Activated gamma-delta T cell (primary cell): ENCODE measurements at regions not wholly inside any gene's neighbourhood (a gene's known extent, or its start where the extent isn't known, plus 50 kb on each side); places are given as distances from the start of the nearest gene placed in this dataset.

Experiments used
- DNase-seq: peaks from one replicate; lab custom pipeline; 2025; lab: John Stamatoyannopoulos, UW

DNA sequence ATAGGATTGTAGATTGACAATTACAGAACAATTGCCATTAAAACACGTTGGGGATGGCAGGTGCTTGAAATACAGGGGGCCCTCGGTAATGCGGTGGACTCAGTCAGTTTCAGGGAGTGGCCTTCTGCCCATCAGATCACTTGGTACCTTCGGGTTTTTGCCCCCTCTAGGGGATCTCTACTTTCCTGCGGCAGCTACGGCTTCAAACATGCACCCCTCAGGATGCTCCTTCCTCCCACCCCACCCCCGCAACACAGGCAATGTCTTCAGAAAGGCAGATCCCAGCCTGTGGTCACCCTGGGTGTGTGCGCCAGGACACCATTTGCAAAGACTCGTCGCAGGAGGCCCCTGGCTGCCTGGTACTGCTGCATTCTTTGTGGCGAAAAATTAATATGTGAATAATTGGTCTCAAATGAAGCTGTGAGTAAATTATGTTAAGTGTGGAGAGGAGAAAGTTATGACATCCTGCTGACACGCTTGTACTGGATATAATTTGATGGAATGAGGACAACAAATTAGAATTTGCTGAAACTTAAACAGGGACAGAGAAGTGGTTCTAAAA is 431.0 kb upstream of the MKI67 start:
- DNase-seq: no peak

DNA sequence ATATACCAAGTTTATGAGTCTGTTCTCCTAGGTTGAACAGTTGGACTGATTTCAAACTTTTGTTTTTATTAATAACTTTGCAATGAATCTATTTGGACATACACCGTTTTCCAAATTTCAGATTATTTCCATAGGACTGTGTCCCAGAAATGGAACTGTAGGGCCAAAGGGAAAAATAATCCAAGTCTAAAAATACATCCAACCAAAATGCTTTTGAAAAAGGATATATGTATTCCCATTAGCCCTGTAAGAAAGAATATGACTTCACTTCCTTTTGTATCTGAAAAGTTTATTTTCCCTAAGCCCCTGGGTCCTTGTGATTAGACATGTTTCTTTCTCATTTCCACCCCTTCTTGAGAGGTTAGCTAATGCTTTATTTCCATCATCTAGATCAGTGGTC is 434.2 kb upstream of the MKI67 start:
- no peak for DNase-seq

DNA sequence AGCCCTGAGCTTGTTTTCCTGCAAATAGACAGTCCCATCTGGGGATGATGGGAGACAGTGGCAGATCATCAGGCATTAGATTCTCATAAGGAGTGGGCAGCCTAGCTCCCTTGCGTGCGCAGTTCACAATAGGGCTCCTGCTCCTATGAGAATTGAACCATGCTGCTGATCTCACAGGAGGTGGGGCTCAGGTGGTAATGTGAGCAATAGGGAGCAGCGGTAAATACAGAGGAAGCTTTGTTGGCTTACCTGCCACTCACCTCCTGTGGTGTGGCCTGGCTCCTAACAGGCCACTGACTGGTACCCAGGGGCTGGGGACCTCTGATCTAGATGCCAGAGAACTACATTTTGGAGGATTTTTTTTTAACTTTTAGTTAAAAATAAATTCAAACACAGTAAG is 434.8 kb upstream of the MKI67 start:
- DNase-seq: no peak

DNA sequence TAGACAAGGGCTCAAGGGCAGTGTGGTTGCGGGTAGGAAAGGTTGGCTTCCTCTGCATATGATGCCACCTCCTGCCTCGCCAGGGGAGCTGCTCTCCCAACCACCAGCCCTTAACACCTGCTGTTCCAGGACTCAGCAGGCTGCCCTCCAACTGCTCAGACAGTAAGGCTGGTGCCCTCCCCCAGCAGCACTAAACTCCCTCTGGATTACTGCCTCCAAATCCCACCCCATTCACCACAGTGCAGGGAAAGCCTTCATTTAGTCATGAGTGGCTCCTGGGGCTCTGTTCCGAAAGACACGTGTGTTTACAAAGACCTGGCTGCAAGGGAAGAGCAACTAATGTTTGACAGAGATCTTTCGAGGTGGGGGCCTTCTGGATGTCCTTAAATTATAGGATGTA is 437.2 kb upstream of the MKI67 start:
- no peak for DNase-seq

DNA sequence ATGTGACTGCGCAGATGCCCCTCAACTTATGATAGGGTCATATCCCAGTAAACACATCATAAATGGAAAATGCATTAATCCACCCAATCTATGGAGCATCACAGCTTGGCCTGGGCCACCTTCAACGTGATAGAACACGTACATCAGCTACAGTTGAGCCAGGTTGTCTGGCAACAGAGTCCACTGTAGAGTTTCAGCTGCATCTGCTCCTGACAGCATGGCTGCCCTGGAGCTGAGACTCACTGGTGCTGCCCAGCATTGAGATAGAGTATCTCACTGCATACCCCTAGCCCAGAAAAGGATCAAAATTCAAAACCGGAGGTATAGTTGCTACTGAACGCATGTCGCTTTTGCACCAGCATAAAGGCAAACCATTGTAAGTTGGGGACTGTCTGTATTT is 437.7 kb upstream of the MKI67 start:
- DNase-seq: no peak

DNA sequence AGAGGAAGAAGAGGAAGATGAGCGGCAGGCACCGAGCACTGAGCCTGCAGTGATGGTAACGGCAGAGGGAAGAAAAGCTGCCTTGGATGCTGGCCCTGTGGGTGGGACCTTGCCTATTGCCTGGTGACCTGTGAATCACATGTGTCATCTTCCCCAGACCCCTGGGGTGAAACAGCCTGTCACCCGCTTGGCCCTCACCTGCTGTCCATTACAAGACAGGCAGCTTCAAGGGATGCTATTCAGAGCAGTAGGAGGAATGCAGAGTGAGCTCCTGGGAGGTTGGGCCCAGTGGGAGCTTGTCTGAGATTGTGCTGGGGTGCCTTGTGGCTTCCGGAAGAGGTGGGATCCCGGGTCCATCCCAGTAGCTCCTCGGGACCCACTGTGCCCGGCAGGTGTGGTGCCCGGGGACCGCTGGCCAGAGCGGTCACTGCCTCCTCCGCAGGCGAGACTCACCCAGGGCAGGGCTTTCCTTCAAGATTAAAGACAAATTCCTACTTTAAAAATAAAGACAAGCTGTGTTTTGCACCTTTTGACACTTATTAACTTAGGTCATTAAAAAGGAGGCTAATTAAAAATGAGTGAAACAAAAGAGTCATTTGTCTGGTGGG is 440.2 kb upstream of the MKI67 start:
- no peak for DNase-seq

DNA sequence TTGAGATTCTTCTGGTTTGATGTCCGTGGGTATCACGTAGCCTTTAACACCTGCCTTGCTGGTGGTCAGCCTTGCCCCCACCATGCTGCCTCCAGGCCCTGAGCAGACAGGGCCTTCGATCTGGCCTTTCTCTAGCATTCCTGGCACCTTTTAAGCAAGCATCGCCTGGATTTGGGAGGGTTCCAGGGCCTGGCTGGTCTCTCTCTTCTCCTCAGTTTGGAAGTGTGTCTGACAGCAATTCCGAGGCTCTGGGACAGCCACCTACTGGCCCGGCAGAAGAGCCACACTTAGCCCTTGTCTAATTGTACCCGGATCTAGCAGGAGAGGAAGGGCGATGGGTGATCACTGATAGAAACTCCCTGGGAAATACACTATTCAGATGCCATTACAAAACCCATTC is 441.3 kb upstream of the MKI67 start:
- DNase-seq: no peak

DNA sequence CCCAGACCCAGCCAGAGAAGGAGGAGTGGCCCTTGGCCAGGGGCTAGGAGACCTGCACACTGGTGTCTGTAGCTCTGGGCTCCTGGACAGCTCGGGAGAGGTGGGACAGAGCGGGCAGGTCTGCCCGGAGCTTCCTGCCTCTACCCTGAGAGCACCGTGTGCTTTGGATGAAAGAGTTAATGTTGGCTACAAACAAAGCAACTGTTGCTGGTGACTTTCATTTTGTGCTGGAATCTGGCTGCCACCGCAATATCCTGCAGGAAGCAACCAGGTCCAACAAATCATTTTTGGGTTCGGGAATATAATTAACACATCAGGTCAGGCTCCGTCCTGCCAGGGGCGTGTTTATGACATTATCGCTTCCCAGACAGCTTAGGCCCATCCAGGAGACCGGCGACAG is 441.8 kb upstream of the MKI67 start:
- DNase-seq: no peak

DNA sequence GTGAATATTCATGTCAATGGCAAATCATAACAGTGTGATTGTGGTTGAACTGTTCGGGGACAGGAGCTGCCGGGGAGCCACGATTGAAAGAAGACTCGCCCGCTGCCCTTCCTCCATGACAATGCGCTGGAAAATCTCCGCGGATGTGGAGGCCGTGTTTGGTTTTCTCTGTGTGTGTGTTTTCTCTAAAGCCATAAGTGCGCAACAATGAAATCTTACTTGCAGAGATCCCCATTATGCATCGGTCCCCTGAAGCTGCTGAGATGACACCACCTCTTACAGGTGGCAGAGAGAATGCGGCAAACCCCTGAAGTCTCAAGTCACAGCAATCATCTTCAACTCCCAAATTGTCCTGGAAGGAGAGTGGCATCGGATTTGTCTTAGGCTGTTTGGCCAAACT is 442.3 kb upstream of the MKI67 start:
- no peak for DNase-seq

DNA sequence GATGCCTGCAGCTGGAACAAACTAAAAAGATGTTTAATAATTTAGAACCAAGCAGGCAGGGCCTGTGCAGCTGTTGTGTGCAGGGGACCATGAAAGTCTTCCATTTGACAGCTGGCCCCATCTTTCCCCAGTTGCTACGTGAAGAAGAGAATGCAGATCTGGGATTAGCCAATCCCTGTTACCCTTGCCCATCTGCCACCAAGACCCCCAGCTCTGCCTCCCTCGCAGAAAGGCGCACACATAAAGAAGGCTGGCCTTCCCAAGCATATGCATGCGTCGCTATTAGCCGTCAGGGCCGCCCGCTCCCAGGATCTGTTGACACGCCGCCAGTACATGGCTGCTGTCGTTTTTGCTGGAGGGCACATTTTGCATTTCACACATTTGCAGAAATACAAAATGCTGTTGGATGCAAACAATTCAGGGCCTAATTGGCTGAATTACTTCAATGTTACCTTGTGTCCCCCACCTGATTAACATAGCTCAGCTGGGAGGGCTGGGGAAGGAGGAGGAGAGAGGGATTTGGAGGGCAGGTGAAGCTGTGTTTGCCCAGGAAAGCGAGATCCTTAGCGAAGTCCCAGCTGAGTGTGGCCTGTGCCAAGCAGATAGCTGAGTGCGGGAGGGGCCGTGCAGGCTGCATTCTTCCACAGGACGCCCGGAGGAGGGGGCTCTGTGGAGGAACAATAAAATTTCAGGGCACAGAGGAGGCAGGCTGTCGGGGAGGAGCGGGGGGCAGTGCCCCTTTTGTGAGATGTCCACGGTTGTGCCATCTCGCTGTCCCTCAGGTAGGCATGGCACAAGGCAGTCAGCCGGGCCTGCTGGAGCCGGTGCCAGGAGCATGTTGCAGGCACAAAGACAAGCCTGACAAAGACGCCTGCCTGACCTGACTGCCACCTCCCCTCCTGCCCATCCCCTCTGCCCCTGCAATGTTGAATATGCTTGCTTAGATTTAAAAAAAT is 443.0 kb upstream of the MKI67 start:
- DNase-seq: no peak

DNA sequence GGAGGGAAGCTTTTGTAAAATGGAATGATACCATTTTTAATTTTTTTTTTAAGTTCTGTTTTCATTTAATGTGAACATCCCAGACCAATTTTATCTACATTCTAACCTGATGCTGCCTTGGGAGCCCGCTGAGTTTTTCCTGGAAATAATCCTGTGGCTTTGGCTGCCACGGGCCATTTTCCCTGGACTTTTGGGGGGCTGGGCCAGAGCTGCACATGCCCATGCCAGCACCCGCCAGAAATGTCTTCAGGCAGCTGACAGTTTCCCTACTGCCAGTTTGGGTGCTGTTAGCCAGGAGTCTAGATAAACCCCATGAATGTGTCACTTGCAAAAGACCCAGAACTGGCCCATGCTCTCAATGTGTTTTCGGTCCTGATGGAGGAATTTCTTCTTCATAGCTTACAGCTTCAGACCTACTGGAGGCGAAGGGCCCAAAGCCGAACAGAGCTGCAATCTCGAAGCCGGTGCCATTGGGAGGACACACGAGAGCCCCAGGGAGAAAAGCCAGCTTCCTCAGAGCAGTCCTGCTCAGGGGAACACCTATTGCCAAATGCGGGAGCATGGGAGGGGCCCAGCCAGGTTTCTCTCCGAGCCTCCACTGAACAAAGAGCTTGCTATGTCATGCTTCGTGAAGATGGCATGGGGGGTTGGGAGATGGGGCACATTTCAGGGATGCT is 444.2 kb upstream of the MKI67 start:
- no peak for DNase-seq

DNA sequence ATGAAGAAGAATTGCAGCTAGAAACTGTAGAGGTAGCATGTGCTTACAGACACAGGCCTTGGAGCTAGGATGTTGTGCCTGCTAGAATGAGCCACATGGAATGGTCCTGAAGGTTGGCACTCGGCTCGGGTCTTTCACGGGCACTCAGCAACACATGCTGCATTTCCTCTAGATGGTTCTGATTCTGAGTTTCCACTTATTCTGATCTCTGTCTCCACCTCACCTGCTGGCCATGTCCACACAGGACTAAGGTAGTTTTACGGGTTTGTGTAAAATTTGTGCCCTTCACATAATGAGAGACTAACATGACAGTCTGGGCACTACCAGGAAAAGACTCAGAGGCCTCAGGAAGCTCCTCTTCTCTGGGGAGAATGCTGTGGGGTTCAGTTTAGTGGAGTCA is 444.8 kb upstream of the MKI67 start:
- DNase-seq: no peak

DNA sequence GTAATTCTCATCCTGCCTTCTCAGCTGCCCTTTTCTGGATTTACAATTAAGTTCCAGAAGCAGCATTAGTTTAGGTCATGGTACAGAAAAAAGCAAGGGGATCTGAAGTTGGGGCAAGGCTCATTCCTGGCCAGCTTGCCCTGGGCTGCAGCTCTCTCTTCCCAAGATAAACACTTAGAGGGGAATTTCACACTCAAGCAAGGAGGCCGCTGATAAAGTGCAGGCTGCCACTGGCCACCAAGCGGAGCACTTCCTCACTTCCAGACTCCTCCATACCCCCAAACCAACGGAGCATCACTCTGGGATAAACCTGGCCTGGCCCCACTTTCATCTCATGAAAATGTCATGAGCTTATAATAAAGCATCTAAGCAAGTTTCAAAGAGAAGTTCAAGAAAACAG is 445.5 kb upstream of the MKI67 start:
- no peak for DNase-seq

DNA sequence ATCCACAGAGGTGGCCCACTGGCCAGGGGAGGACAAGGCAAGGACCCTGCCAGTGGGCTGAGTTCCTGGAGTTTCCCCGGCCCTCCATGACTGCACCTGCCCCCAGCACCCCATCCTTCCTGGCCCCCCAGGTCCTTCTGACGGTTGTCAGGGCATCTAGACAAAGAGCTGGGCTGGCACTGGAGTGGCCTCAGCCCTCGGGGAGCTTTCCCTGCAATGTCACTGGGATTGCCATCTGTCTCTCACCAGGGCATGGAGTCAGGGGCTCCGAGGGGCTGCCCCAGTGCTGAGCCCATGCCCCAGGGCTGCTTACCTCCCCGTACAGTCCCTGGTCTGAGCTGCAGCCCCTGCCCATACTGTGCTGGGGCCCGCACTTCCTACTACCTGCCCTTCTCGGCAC is 446.5 kb upstream of the MKI67 start:
- no peak for DNase-seq

DNA sequence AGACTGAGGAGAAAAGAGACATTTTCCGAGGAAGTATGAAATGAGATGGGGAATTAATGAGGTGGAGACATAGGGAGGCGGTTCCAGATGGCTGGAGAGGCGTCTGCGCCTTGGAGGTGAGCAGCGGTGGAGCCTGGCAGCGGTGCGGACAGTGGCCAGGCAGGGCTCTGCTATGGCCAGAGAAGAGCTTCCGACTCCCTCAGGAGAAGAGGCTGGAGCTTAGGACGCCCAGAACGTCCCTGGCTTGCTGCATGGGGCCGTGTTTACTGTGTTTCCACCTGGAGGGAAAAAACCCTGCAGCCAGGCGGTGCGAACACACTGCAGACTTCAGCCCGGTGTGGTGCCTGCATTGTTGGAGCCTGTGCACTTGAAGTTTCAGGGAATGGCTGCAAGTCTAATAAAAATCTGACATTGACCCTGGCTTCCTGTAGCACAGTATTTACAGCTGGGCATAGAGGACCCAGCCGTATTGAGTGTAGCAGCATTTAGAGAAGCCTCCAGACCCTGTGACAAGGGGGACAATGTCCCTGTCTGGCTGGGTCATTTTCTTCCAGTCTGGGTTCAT is 447.1 kb upstream of the MKI67 start:
- DNase-seq: no peak

DNA sequence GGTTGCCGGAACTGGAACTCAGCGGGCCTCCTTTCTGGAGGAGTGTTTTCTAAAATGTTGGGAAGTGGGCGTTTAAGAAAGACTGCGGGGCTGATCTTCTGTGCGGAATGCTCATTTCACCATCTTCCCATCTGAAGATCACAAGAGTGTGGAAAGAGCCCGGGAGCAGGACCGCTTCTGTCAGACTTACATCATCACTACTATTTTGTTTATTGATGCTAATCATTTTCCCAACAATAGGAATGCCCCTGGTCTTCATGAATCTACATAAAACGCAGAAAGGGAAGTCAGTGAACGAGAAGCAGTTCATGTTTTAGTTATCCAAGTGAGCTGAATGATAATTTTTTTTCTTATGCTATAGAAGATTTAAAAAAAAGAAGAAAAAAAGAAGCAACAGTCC is 447.8 kb upstream of the MKI67 start:
- no peak for DNase-seq

DNA sequence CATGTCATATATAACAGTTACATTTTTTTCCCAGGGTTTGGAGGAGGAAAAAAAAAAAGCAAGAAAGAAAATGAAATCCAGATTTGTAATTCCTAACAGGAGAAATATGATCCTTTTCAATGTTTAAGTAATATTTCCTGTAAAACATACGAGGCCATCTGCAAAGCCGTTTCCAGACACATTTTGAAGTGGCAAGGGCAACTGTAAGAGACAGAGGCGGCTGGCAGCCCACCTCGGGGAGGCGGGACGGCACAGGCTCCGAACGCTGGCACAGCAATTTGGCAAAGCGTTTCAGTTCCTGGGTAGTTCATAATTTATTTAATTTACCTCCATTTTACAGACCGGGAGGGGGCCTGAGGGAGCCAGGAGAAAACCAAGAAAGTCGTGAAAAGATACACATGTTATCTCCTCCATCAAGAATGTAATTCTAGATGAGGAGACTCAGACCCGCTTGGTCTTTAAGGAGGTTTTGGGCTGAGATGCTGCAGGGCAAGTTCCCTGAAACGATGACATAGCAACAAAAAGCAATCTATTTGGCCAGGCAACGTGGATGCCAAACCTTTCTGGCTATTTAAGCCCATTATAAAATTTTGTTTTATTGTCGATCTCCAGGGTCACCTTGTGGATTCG is 448.5 kb upstream of the MKI67 start:
- DNase-seq: no peak

DNA sequence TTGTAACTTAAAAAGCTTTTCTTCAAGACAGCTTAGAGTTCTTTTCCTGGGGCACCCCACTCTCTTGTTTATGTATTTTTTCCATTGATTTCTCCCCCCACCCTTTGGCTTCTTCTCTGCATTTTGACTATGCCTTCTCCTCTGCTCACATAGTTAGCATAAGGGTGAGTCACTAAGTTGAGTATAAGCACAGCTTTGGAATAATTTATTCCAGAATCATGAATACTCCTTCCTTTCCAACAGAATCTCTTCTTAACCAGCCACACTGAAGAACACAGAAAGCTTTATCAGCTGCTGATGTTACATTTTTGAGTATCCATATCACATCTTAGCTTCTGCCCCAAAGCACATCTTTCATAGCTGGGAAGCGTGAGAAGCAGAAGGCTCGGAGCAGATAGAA is 449.5 kb upstream of the MKI67 start:
- no peak for DNase-seq

DNA sequence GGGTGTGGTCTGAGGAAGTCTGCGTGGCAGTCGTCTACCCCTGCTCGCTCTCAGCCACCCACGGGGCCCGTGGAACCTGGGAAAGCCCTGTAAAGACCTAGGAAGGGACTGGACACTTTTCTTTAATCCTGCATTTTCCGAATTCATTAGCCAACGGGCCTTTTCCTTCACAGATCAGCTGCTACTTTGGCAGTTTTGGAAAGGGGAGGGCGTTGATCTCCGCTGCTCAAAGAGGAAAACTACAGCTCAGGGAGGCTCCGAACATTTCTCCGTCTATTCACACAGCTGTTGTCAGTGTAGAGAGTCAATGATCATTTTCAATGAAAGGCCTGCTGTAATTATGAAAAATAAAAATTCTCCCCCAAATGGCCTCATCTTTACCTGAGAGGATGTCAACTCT is 450.1 kb upstream of the MKI67 start:
- DNase-seq: no peak

DNA sequence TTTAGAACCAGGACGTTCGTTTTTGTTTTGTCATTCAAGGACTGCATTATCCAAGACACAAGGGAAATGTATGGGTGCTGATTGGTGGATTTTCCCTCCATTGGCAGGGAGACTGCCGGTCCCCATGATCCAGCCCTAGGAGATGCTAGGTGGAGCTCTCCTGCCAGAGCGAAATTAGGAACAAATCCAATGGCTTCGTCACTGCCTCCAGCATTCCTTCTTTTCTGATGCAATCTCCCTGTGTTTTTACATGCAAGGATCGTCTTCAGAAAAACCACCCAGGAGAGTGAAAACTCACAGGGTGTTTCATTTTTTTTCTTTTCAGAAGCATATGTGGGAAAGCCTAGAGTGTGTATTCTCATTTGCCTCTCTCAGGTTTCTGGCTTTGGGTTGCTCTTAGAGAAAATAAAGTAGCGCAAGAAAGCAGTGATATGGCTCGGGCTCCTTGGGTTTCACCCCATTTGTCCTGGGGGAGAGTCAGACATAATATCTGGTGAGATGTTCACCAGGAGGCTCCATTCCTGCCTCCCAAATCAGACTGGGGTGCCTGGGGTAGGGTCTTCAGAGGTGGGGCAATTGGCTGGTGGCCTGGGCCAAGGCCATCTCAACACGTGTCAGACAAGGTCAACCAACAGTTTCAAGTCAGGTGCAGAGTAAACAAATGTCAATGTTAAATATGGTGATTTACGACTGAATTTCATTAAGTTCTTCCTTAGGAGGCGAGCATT is 450.9 kb upstream of the MKI67 start:
- DNase-seq: no peak
